ENCODE measurements at regions not wholly inside any gene's neighbourhood (a gene's known extent, or its start where the extent isn't known, plus 50 kb on each side); places are given as distances from the start of the nearest gene placed in this dataset.

- H3K4me2 ChIP-seq (ENCODE audit: low read depth, low read length, poor library complexity, severe bottlenecking), result no peak overlapping the region
- no peak overlapping the region for H3K4me3 ChIP-seq (ENCODE audit: insufficient read depth, low read length, poor library complexity, severe bottlenecking)
- H3F3A ChIP-seq (ENCODE audit: insufficient read depth), result no peaks in the 10 kb centered on the region
- no peaks in the 10 kb centered on the region for H4K20me1 ChIP-seq (ENCODE audit: low read depth, low read length)
- no peaks in the 10 kb centered on the region for H3K9me3 ChIP-seq (ENCODE audit: insufficient read depth, low read length)
- H3K27me3 ChIP-seq (ENCODE audit: low read length), result no peaks in the 10 kb centered on the region
- H3K79me2 ChIP-seq (ENCODE audit: insufficient read depth, low read length), result no peaks in the 10 kb centered on the region
- no peak for TF ChIP-seq EZH2phosphoT487 (conservative IDR thresholded peaks at IDR 0.05; ENCODE audit: low read length)
- TF ChIP-seq, protein P1, sequence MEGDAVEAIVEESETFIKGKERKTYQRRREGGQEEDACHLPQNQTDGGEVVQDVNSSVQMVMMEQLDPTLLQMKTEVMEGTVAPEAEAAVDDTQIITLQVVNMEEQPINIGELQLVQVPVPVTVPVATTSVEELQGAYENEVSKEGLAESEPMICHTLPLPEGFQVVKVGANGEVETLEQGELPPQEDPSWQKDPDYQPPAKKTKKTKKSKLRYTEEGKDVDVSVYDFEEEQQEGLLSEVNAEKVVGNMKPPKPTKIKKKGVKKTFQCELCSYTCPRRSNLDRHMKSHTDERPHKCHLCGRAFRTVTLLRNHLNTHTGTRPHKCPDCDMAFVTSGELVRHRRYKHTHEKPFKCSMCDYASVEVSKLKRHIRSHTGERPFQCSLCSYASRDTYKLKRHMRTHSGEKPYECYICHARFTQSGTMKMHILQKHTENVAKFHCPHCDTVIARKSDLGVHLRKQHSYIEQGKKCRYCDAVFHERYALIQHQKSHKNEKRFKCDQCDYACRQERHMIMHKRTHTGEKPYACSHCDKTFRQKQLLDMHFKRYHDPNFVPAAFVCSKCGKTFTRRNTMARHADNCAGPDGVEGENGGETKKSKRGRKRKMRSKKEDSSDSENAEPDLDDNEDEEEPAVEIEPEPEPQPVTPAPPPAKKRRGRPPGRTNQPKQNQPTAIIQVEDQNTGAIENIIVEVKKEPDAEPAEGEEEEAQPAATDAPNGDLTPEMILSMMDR (IDR thresholded peaks at IDR 0.05; ENCODE audit: insufficient read depth, low read length, poor library complexity, severe bottlenecking), result no peak
- no peak overlapping the region for H3K27ac ChIP-seq (ENCODE audit: low read depth, low read length)
- H3K36me3 ChIP-seq (ENCODE audit: low read length), result no peaks in the 10 kb centered on the region
- no peak overlapping the region for H2AFZ ChIP-seq (ENCODE audit: low read depth, low read length, severe bottlenecking)
- H3K9me2 ChIP-seq (replicated peaks; ENCODE audit: insufficient read depth, low read length), result no peaks in the 10 kb centered on the region
- no peak overlapping the region for H3K9ac ChIP-seq (ENCODE audit: low read length)
Measured at GRCh38 chr1:80402625-80403024, 1396.1 kb upstream of the ADGRL4 start.

GRCh38 chr1:80401757-80402156 is 1395.2 kb upstream of the ADGRL4 start:
- Histone ChIP-seq H3K4me2 (ENCODE audit: low read depth, low read length, poor library complexity, severe bottlenecking) (peak overlapping the region; percentile 15), H3K4me3 (ENCODE audit: insufficient read depth, low read length, poor library complexity, severe bottlenecking) (no peak overlapping the region), H3K9ac (ENCODE audit: low read length) (no peak overlapping the region), H3K27me3 (ENCODE audit: low read length) (no peaks in the 10 kb centered on the region), H3K79me2 (ENCODE audit: insufficient read depth, low read length) (no peaks in the 10 kb centered on the region), H4K20me1 (ENCODE audit: low read depth, low read length) (no peaks in the 10 kb centered on the region), H3K9me3 (ENCODE audit: insufficient read depth, low read length) (no peaks in the 10 kb centered on the region), H2AFZ (ENCODE audit: low read depth, low read length, severe bottlenecking) (peak overlapping the region; percentile 79), H3K9me2 (replicated peaks; ENCODE audit: insufficient read depth, low read length) (no peaks in the 10 kb centered on the region), H3K27ac (ENCODE audit: low read depth, low read length) (no peak overlapping the region), H3F3A (ENCODE audit: insufficient read depth) (no peaks in the 10 kb centered on the region), H3K36me3 (ENCODE audit: low read length) (no peaks in the 10 kb centered on the region)
- TF ChIP-seq, protein P1 (IDR thresholded peaks at IDR 0.05; ENCODE audit: insufficient read depth, low read length, poor library complexity, severe bottlenecking), result no peak
- TF ChIP-seq EZH2phosphoT487 (conservative IDR thresholded peaks at IDR 0.05; ENCODE audit: low read length), result no peak

DNA sequence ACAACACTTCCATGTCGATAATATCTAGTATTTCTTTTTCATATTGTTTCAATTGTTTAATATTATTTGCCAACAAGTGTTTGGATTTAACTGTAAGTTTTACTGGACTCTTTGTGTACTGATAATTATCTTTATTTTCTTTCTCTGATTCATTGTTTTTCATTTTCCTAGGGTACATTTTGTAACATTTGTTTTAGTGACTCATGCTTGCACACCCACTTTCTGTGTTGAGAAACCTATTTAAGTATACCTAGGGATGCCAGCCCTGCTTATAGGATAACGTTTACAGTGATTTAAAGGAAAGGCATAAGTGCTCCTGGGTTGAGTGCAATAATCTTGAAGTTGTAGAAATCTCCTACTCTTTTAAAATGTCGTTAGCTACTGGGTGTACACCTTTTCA is 1386.0 kb upstream of the ADGRL4 start:
- TF ChIP-seq EZH2phosphoT487 (conservative IDR thresholded peaks at IDR 0.05; ENCODE audit: low read length), result no peak
- TF ChIP-seq, protein P1 (IDR thresholded peaks at IDR 0.05; ENCODE audit: insufficient read depth, low read length, poor library complexity, severe bottlenecking), result no peak
- Histone ChIP-seq H3F3A (ENCODE audit: insufficient read depth) (no peaks in the 10 kb centered on the region), H3K9ac (ENCODE audit: low read length) (no peak overlapping the region), H4K20me1 (ENCODE audit: low read depth, low read length) (no peaks in the 10 kb centered on the region), H3K9me3 (ENCODE audit: insufficient read depth, low read length) (peaks cover 5% of the 10 kb centered on the region; the same call in 1 of the 2 replicates), H3K4me3 (ENCODE audit: insufficient read depth, low read length, poor library complexity, severe bottlenecking) (no peak overlapping the region), H3K27ac (ENCODE audit: low read depth, low read length) (no peak overlapping the region), H3K4me2 (ENCODE audit: low read depth, low read length, poor library complexity, severe bottlenecking) (no peak overlapping the region), H3K9me2 (replicated peaks; ENCODE audit: insufficient read depth, low read length) (no peaks in the 10 kb centered on the region), H3K79me2 (ENCODE audit: insufficient read depth, low read length) (no peaks in the 10 kb centered on the region), H3K36me3 (ENCODE audit: low read length) (no peaks in the 10 kb centered on the region), H3K27me3 (ENCODE audit: low read length) (no peaks in the 10 kb centered on the region), H2AFZ (ENCODE audit: low read depth, low read length, severe bottlenecking) (peak overlapping the region; percentile 89)

Measured in SU-DHL-6 (cell line).